ENCODE measurements at regions not wholly inside any gene's neighbourhood (a gene's known extent, or its start where the extent isn't known, plus 50 kb on each side); places are given as distances from the start of the nearest gene placed in this dataset.

DNA sequence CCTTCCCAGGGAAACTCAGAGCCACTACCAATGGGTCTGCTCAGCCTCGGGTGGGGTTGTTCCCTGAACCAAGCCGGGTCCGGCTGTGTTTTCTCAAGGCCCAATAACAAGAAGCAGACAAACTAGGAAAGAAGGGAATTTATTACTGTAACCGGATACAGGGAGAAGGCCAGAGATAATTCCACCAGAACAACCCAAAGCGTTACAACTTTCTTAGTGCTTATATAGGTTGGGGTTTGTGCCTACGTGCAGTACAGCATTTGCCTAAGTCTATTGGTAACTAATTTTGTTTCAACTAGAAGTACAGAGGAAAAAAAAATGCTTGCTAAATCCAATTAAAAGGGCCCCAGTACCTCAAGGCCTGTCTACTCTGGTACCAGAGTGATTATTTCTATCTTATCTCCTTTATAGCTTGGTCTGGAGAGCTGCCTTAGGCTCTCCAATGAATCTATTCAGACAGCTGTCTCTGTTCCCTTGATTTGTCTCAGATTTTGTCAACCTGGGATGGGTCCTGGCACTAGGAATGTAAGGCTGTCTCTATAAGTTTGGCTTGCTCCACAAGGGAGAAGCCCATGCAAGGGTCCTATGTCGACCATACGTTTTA is 57.3 kb upstream of the CCDC190 start:
- H3K9me3 Mint-ChIP-seq = peaks cover 38% of the 10 kb centered on the region
- peaks cover 5% of the 10 kb centered on the region for H3K36me3 Mint-ChIP-seq (ENCODE audit: low read depth)
- H3K4me3 Mint-ChIP-seq = no peak overlapping the region
- H3K27ac Mint-ChIP-seq = peak overlapping the region; percentile 95
- TF ChIP-seq, protein P1, sequence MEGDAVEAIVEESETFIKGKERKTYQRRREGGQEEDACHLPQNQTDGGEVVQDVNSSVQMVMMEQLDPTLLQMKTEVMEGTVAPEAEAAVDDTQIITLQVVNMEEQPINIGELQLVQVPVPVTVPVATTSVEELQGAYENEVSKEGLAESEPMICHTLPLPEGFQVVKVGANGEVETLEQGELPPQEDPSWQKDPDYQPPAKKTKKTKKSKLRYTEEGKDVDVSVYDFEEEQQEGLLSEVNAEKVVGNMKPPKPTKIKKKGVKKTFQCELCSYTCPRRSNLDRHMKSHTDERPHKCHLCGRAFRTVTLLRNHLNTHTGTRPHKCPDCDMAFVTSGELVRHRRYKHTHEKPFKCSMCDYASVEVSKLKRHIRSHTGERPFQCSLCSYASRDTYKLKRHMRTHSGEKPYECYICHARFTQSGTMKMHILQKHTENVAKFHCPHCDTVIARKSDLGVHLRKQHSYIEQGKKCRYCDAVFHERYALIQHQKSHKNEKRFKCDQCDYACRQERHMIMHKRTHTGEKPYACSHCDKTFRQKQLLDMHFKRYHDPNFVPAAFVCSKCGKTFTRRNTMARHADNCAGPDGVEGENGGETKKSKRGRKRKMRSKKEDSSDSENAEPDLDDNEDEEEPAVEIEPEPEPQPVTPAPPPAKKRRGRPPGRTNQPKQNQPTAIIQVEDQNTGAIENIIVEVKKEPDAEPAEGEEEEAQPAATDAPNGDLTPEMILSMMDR (IDR thresholded peaks at IDR 0.05) = no peak
- H3K4me1 Mint-ChIP-seq = peaks cover 52% of the 10 kb centered on the region
- H3K27me3 Mint-ChIP-seq (ENCODE audit: low read depth, poor library complexity) = peaks cover 7% of the 10 kb centered on the region
- DNase-seq = peak; percentile 17

DNA sequence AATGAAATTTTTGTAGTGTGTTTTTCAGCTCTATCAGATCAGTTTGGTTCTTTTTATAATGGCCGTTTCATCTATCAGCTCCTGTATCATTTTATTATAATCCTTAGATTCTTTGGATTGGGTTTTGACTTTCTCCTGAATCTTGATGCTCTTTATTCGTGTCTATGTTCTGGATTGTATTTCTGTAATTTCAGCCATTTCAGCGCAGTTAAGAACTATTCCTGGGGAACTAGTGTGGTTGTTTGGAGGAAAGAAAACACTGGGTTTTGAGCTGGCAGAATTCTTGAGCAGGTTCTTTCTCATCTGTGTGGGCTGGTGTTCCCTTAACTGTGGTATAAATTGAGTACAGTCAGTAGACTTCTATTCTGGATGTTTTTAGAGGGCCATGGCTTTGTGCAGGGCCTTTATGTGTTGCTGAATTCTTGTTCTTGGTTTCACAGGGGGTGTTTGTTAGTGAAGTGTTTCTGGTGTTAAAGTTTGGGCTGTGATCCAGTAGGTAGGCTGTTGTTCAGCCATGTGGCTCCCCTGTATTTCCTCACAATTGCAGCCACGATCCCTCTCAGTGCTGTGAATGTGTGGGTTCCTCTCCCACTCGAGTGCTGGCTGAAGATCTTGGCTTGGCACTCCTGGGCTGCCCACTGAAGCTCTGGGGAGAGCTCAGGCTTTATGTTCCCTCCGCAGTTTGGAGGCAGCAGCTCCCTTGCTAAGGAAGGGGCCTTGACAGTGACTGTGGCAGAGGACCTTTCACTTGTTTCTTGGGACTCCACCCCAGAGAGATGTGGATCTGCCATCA is 56.0 kb upstream of the CCDC190 start:
- TF ChIP-seq, protein P1 (IDR thresholded peaks at IDR 0.05) = no peak
- no peak for DNase-seq
- Mint-ChIP-seq H3K4me3 (peak overlapping the region; percentile 5), H3K9me3 (peaks cover 50% of the 10 kb centered on the region), H3K36me3 (ENCODE audit: low read depth) (peaks cover 11% of the 10 kb centered on the region), H3K27ac (peak overlapping the region; percentile 24), H3K4me1 (peaks cover 40% of the 10 kb centered on the region), H3K27me3 (ENCODE audit: low read depth, poor library complexity) (peaks cover 7% of the 10 kb centered on the region)

DNA sequence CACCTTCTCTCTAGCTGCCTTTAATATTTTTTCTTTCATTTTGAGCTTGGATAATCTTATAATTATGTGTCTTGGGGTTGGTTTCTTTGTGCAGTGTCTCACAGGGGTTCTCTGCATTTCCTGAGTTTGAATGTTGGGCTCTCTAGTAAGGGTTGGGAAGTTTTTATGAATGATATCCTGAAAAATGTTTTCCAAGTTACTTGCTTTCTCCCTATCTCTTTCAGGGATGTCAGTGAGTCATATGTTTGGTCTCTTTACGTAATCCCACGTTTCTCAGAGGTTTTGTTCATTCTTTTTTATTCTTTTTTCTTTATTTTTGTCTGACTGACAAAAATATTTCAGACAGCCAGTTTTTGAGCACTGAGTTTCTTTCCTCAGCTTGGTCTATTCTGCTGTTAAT is 55.4 kb upstream of the CCDC190 start:
- DNase-seq = no peak
- Mint-ChIP-seq H3K4me3 (no peak overlapping the region), H3K4me1 (peaks cover 37% of the 10 kb centered on the region), H3K9me3 (peaks cover 55% of the 10 kb centered on the region), H3K27ac (no peak overlapping the region), H3K36me3 (ENCODE audit: low read depth) (peaks cover 14% of the 10 kb centered on the region), H3K27me3 (ENCODE audit: low read depth, poor library complexity) (peaks cover 7% of the 10 kb centered on the region)
- TF ChIP-seq, protein P1 (IDR thresholded peaks at IDR 0.05) = no peak

DNA sequence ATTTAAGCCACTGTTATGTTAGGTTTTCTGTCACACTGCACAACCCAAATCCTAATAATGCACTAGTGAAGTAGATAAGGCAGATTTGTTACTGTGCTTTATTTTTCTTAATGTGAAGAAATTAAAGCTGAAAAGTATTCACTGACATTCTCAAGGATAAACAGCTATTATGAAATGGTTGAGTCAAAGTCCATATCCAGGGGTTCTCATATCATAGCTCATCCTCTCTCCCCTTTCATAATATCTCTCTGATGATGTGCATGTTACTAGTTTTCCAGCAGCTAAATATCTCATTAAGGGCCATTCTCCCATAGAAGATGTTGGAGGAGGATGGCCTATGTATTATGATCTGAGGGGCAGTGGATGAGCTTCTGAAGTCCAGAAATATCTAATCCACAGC is 53.6 kb upstream of the CCDC190 start:
- DNase-seq = no peak
- Mint-ChIP-seq H3K36me3 (ENCODE audit: low read depth) (peaks cover 18% of the 10 kb centered on the region), H3K4me3 (no peak overlapping the region), H3K27ac (no peak overlapping the region), H3K27me3 (ENCODE audit: low read depth, poor library complexity) (peaks cover 7% of the 10 kb centered on the region), H3K4me1 (peaks cover 27% of the 10 kb centered on the region), H3K9me3 (peaks cover 67% of the 10 kb centered on the region)
- TF ChIP-seq, protein P1 (IDR thresholded peaks at IDR 0.05) = no peak

DNA sequence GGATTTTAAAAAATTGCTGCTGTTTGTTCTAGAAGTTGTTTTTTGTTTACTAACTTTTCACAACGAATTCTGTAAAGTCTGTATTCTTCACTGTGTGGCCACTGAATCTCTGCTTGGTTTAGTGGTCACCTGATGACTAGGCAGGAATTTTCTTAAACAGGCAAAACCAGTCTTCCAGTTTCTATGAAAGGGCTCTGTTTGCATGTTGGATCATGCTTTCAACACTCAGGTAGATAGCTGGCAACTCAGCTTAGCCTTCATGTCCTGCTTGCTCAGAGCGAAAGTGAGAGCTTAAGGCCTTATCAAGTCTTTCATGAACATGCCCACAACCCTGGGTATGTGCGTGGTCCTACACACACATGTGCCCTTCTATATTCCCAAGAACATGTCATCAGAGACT is 52.4 kb upstream of the CCDC190 start:
- DNase-seq = no peak
- H3K9me3 Mint-ChIP-seq = peaks cover 67% of the 10 kb centered on the region
- H3K36me3 Mint-ChIP-seq (ENCODE audit: low read depth) = peaks cover 18% of the 10 kb centered on the region
- TF ChIP-seq, protein P1 (IDR thresholded peaks at IDR 0.05) = no peak
- peaks cover 7% of the 10 kb centered on the region for H3K27me3 Mint-ChIP-seq (ENCODE audit: low read depth, poor library complexity)
- no peak overlapping the region for H3K27ac Mint-ChIP-seq
- no peak overlapping the region for H3K4me3 Mint-ChIP-seq
- H3K4me1 Mint-ChIP-seq = peaks cover 23% of the 10 kb centered on the region

All from nephron progenitor cell (in vitro differentiated cells).